ENCODE measurements at regions not wholly inside any gene's neighbourhood (a gene's known extent, or its start where the extent isn't known, plus 50 kb on each side); places are given as distances from the start of the nearest gene placed in this dataset.

DNA sequence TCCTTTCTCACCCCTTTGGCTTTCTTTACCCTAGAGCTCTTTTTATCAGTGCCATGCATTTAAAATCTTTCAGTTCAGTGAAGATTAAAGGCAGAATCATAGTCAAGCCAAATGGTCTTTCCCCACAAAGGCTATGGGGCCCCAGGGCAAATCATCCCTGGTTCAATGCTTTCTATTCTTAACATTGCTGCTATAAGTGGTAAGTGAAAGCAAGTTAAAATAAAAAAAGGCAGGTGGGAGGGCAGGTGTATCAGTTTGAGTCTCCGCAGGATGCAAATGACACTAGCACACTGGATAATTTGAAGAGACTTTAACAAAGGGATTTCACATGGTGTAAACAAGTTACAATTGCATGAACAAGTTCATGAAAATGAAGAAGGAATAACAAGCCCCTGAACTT lies 757.4 kb downstream of the SATB2 start:
- no peak overlapping the region for H3K27ac Mint-ChIP-seq
- H3K36me3 Mint-ChIP-seq, result no peaks in the 10 kb centered on the region
- DNase-seq (ENCODE audit: low spot score in 2 of 2), result no peak
- no peaks in the 10 kb centered on the region for H3K9me3 Mint-ChIP-seq
- H3K4me3 Mint-ChIP-seq, result no peak overlapping the region
- H3K4me1 Mint-ChIP-seq, result no peaks in the 10 kb centered on the region
- ATAC-seq (ENCODE audit: low read depth), result no peak
- no peaks in the 10 kb centered on the region for H3K27me3 Mint-ChIP-seq

DNA sequence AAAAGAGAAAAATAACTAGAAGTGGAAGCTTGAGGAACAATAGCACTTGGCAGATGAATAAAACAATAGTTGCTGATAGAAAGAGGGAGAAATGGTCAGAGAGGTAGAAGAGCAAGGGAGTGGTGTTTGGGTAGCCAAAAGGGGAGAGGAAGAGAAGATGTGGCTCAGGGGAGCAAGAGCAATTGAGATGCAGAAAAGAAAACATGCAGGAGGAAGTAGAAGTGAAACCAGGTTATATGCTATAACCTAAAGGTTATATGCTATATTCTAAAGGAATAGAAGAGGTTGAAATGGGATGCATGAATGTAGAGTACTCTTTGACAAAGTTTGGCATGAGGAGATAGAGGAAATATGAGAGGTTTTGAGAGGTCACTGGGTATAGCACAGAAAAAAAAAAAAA lies 759.5 kb downstream of the SATB2 start:
- no peaks in the 10 kb centered on the region for H3K4me1 Mint-ChIP-seq
- H3K36me3 Mint-ChIP-seq, result no peaks in the 10 kb centered on the region
- no peak overlapping the region for H3K27ac Mint-ChIP-seq
- DNase-seq (ENCODE audit: low spot score in 2 of 2) (no peak), ATAC-seq (ENCODE audit: low read depth) (no peak)
- no peaks in the 10 kb centered on the region for H3K9me3 Mint-ChIP-seq
- no peak overlapping the region for H3K4me3 Mint-ChIP-seq
- no peaks in the 10 kb centered on the region for H3K27me3 Mint-ChIP-seq

DNA sequence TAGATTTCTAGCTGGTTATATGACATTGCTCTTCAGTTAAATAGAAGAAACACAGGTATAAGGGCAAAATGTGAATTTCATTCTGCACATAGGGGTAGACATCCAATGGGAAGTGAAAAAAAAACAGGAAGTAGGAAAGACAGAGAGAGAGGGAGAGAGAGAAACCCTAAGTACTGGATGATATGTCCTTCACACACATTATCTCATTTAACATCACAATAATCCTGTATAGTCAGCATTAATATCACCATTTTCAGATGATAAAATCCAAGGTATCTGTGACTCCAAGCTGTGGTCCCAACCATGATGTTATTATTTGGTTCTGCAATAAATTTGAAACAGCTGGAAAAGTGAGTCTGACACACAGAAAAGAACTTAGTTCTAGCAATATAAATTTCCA lies 759.9 kb downstream of the SATB2 start:
- Mint-ChIP-seq H3K27me3 (no peaks in the 10 kb centered on the region), H3K9me3 (no peaks in the 10 kb centered on the region), H3K36me3 (no peaks in the 10 kb centered on the region), H3K27ac (no peak overlapping the region), H3K4me1 (no peaks in the 10 kb centered on the region), H3K4me3 (no peak overlapping the region)
- ATAC-seq (ENCODE audit: low read depth), result no peak
- DNase-seq (ENCODE audit: low spot score in 2 of 2), result no peak

- Mint-ChIP-seq H3K4me1 (no peaks in the 10 kb centered on the region), H3K27me3 (no peaks in the 10 kb centered on the region), H3K9me3 (peaks cover 2% of the 10 kb centered on the region), H3K36me3 (no peaks in the 10 kb centered on the region), H3K4me3 (no peak overlapping the region), H3K27ac (no peak overlapping the region)
- no peak for ATAC-seq (ENCODE audit: low read depth)
- DNase-seq (ENCODE audit: low spot score in 2 of 2), result no peak
These were observed 760.5 kb downstream of the SATB2 start for GRCh38 chr2:198697218-198697617.

GRCh38 chr2:198695879-198696278 lies 761.9 kb downstream of the SATB2 start:
- no peaks in the 10 kb centered on the region for H3K36me3 Mint-ChIP-seq
- H3K27me3 Mint-ChIP-seq, result no peaks in the 10 kb centered on the region

GRCh38 chr2:198692907-198693510 lies 764.7 kb downstream of the SATB2 start:
- ATAC-seq (ENCODE audit: low read depth) (no peak), DNase-seq (ENCODE audit: low spot score in 2 of 2) (no peak)
- H3K27ac Mint-ChIP-seq, result no peak overlapping the region
- H3K4me3 Mint-ChIP-seq, result no peak overlapping the region
- H3K27me3 Mint-ChIP-seq, result no peaks in the 10 kb centered on the region
- peaks cover 5% of the 10 kb centered on the region for H3K9me3 Mint-ChIP-seq
- H3K4me1 Mint-ChIP-seq, result no peaks in the 10 kb centered on the region
- H3K36me3 Mint-ChIP-seq, result no peaks in the 10 kb centered on the region

More at GRCh38 chr2:198695879-198696278, 761.9 kb downstream of the SATB2 start:
- no peak for ATAC-seq (ENCODE audit: low read depth)
- Mint-ChIP-seq H3K4me3 (no peak overlapping the region), H3K27ac (no peak overlapping the region), H3K9me3 (peaks cover 2% of the 10 kb centered on the region), H3K4me1 (no peaks in the 10 kb centered on the region)
- DNase-seq (ENCODE audit: low spot score in 2 of 2), result no peak

DNA sequence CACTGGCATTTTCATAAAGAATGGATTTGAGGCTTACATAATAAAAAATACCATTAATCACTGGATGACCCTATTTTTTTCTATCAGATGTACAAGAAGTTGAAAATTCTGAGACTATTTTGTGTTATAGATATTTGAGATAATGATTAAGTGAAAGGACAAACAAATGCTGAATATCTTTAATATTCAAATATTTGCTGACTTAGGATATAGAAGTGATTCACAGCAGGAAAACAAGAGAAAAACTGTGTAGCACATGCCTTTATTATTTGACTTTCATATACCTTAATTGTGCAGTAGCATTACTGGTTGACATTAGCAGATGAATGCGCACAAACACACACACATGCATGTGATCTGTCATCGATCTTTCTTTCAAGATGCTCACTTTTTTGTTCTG lies 766.5 kb downstream of the SATB2 start:
- DNase-seq (ENCODE audit: low spot score in 2 of 2) (no peak), ATAC-seq (ENCODE audit: low read depth) (no peak)
- Mint-ChIP-seq H3K9me3 (peaks cover 5% of the 10 kb centered on the region), H3K27ac (no peak overlapping the region), H3K27me3 (no peaks in the 10 kb centered on the region), H3K4me1 (no peaks in the 10 kb centered on the region), H3K4me3 (no peak overlapping the region), H3K36me3 (no peaks in the 10 kb centered on the region)

DNA sequence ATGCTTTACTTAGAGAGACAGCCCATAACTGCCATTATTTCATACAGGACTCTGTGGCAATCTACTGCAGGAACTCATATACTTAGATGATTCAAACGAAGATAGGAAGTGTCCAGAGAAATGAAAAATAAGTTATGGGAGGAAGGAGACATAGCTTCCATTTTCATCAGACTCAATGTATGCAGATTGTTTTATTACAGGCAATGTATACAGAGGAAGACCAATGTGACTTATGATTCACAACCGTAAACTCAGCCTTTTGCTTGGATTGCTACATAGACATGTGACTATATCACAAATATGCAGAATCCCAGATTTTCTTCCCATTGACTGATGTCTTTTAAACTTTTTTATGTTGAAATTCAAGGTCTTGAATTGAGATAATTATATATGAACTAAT lies 793.4 kb downstream of the SATB2 start:
- no peak overlapping the region for H3K4me3 Mint-ChIP-seq

DNA sequence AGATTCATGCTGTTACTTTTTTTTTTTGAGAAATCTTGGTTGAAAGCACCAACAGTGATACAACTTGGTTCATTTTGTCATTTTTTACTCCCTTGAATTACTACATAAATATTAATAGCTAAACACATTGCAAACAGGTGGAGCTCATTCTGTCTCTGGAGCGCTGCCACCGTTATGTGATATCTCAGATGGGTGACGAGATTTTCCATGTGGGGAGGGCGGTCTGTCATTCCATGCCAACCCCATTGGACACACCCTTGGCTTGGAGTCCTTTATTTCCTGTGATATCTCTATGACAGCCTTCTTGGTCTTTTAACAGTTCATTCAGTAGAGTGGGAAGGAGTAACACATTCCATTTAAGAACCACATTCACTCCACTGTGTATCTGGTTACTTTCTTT lies 794.8 kb downstream of the SATB2 start:
- Mint-ChIP-seq H3K4me1 (no peaks in the 10 kb centered on the region), H3K9me3 (peaks cover 2% of the 10 kb centered on the region), H3K27ac (no peak overlapping the region), H3K4me3 (no peak overlapping the region), H3K36me3 (no peaks in the 10 kb centered on the region), H3K27me3 (no peaks in the 10 kb centered on the region)
- ATAC-seq (ENCODE audit: low read depth) (no peak), DNase-seq (ENCODE audit: low spot score in 2 of 2) (no peak)

More for the DNA sequence above, 793.4 kb downstream of the SATB2 start:
- H3K9me3 Mint-ChIP-seq, result peaks cover 2% of the 10 kb centered on the region
- H3K27ac Mint-ChIP-seq, result no peak overlapping the region
- H3K27me3 Mint-ChIP-seq, result no peaks in the 10 kb centered on the region
- ATAC-seq (ENCODE audit: low read depth), result no peak
- no peaks in the 10 kb centered on the region for H3K4me1 Mint-ChIP-seq
- no peaks in the 10 kb centered on the region for H3K36me3 Mint-ChIP-seq
- no peak for DNase-seq (ENCODE audit: low spot score in 2 of 2)

- Mint-ChIP-seq H3K27ac (no peak overlapping the region), H3K9me3 (no peaks in the 10 kb centered on the region), H3K27me3 (no peaks in the 10 kb centered on the region), H3K4me1 (no peaks in the 10 kb centered on the region), H3K36me3 (no peaks in the 10 kb centered on the region), H3K4me3 (no peak overlapping the region)
- DNase-seq (ENCODE audit: low spot score in 2 of 2) (no peak), ATAC-seq (ENCODE audit: low read depth) (no peak)
These were observed 797.2 kb downstream of the SATB2 start for GRCh38 chr2:198660501-198660900.

GRCh38 chr2:198659096-198659870 lies 798.5 kb downstream of the SATB2 start:
- no peaks in the 10 kb centered on the region for H3K4me1 Mint-ChIP-seq
- DNase-seq (ENCODE audit: low spot score in 2 of 2) (no peak), ATAC-seq (ENCODE audit: low read depth) (no peak)
- H3K36me3 Mint-ChIP-seq, result no peaks in the 10 kb centered on the region
- no peak overlapping the region for H3K27ac Mint-ChIP-seq
- H3K9me3 Mint-ChIP-seq, result no peaks in the 10 kb centered on the region
- H3K27me3 Mint-ChIP-seq, result no peaks in the 10 kb centered on the region
- H3K4me3 Mint-ChIP-seq, result no peak overlapping the region

DNA sequence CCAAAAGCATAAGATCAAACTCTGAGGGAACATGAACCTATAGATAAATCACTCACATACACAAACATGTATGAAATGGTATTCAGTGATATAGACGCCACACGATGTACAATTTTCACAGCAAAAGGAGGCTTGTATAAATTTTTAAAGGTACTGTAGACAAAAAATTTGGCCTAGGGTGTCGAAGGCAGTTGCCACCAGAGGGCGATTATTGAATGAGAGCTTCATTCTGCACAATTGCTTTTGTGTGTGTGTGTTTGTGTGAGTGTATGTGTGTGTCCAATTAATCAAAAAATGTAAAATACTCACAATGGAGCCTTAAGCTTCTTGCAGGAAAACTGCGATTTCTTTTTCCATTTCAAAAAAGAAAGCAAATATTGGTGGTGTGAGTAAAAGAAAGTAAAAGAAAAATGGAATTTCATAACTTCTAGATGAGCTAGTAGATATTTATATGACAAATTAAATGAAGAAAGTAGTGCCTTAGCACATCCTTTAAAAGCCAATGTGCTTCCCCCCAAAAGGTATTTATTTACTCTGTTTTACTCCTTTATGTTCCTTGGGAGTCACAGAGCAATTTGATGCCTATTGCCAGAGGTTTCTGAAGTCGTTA lies 800.1 kb downstream of the SATB2 start:
- no peak overlapping the region for H3K4me3 Mint-ChIP-seq
- H3K36me3 Mint-ChIP-seq, result no peaks in the 10 kb centered on the region
- no peaks in the 10 kb centered on the region for H3K9me3 Mint-ChIP-seq
- ATAC-seq (ENCODE audit: low read depth) (no peak), DNase-seq (ENCODE audit: low spot score in 2 of 2) (no peak)
- H3K27me3 Mint-ChIP-seq, result no peaks in the 10 kb centered on the region
- no peak overlapping the region for H3K27ac Mint-ChIP-seq
- H3K4me1 Mint-ChIP-seq, result no peaks in the 10 kb centered on the region

DNA sequence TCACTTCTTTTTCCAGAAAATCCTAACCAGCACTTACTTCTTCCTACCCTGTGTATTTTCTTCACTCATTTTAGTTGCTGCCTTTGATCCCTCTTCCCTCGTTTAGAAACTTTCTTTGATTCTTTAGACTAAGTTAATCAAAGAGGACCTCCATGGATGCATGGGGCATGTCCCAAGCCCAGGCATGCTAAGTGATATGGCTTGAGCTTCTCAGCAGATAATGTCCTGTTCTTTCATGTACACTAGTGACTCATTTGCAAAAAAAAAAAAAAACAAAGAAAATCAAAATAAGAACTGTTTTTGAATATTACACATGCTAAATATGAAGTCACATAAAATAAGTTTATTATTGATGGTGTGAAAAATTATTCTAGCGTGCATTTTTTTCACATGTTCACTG lies 800.9 kb downstream of the SATB2 start:
- Mint-ChIP-seq H3K27ac (no peak overlapping the region), H3K36me3 (no peaks in the 10 kb centered on the region), H3K4me3 (no peak overlapping the region), H3K4me1 (no peaks in the 10 kb centered on the region), H3K27me3 (no peaks in the 10 kb centered on the region), H3K9me3 (no peaks in the 10 kb centered on the region)
- no peak for ATAC-seq (ENCODE audit: low read depth)
- DNase-seq (ENCODE audit: low spot score in 2 of 2), result no peak

DNA sequence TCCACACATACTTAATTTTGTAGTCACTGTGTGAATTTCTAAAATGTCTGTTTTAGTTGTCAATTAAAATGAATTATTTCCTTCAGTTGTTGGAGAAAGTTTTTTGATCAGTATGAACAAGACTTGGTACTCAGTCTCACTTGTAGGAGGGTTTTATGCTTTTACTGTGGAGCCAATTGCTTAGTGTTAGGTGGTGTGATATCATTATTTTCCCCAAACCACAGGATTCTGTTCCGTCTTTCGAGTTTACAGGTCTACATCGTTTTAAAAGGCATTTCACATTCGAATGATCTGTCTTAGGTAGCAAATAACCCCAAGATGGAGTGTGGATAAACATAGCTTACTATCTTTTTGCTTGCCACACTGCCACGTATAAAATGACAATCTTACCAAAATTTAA lies 803.1 kb downstream of the SATB2 start:
- ATAC-seq (ENCODE audit: low read depth) (no peak), DNase-seq (ENCODE audit: low spot score in 2 of 2) (no peak)
- Mint-ChIP-seq H3K4me3 (no peak overlapping the region), H3K9me3 (no peaks in the 10 kb centered on the region), H3K27me3 (no peaks in the 10 kb centered on the region), H3K36me3 (no peaks in the 10 kb centered on the region), H3K27ac (no peak overlapping the region), H3K4me1 (no peaks in the 10 kb centered on the region)

DNA sequence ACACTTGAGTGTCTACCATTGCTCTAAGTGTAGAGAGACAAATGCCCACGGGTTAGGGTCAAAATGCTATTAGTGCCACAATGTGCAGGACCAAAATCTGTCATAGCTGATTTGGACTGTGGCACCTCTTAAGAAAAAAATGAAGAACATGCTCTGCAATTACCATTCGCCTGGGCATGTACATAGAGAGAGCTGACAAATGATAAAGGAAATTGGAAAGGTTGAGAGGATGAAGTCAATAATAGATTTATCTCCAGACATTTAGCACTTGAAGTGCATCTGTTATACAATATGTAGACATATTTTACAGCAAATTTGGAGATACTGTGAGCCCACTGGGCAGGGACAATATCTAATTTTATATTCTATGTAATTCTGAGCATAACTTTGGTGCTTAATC lies 804.4 kb downstream of the SATB2 start:
- Mint-ChIP-seq H3K9me3 (no peaks in the 10 kb centered on the region), H3K4me3 (no peak overlapping the region), H3K27me3 (no peaks in the 10 kb centered on the region), H3K4me1 (no peaks in the 10 kb centered on the region), H3K27ac (no peak overlapping the region), H3K36me3 (no peaks in the 10 kb centered on the region)
- no peak for DNase-seq (ENCODE audit: low spot score in 2 of 2)
- no peak for ATAC-seq (ENCODE audit: low read depth)

Measured in memory B cell (primary cell).